BE2C (cell line): ENCODE measurements at regions not wholly inside any gene's neighbourhood (a gene's known extent, or its start where the extent isn't known, plus 50 kb on each side); places are given as distances from the start of the nearest gene placed in this dataset.
A peak's percentile ranks its signal among the peaks of the same experiment; 100 is the strongest.

Experiments
- DNase-seq: peaks from one replicate; pipeline ENCODE4 v3.0.0-alpha.2; 2020
- H3K27me3 ChIP-seq: fragments of 250-450 bp; sonication (Bioruptor Pico); 2 replicates; pipeline ENCODE4 v1.5.1; 2020; ENCODE audit warnings: mild to moderate bottlenecking
- H3K36me3 ChIP-seq: fragments of 250-450 bp; sonication (Bioruptor Pico); 2 replicates; pipeline ENCODE4 v1.5.1; 2020; ENCODE audit warnings: mild to moderate bottlenecking
- H3K4me1 ChIP-seq: fragments of 250-450 bp; sonication (Bioruptor Pico); 2 replicates; pipeline ENCODE4 v1.5.1; 2020
- H3K4me3 ChIP-seq: 2 replicates; pipeline ENCODE4 v1.5.1; 2011; ENCODE audit warnings: low read depth, low read length
- H3K9me3 ChIP-seq: fragments of 250-450 bp; sonication (Bioruptor Pico); 2 replicates; pipeline ENCODE4 v1.5.1; 2020
- TF ChIP-seq, protein P1 (sequence below): IDR thresholded peaks from 2 replicates; pipeline ENCODE4 v1.5.1; 2012; ENCODE audit warnings: mild to moderate bottlenecking, low read depth, low read length

DNA sequence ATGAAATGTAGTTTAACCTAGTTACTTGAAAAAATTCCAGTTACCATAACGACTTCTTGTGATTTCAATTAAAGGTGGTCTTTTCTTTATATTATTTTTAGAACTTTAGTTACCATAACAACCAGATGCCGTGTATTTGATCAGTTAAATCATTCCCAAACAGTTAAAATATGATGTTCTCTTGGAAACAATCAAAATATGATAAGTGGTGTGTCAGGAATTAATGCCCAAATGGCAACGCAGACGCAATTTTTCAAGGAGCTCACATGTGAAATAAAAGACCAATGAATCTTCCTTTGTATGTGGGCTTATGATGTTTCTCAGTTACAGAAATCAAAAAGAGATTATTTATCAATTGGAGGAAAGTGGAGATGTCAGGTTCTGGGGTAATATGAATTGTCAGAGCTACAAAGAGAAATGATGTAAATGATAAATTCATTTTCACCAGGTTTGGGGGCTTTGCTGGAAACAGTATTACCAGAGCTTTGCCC lies 189.1 kb upstream of the PARD3B start:
- Histone ChIP-seq H3K4me1 (peaks cover 14% of the 10 kb centered on the region), H3K36me3 (no peaks in the 10 kb centered on the region), H3K9me3 (no peaks in the 10 kb centered on the region), H3K4me3 (no peak overlapping the region), H3K27me3 (no peaks in the 10 kb centered on the region)
- DNase-seq, result no peak
- TF ChIP-seq, protein P1, sequence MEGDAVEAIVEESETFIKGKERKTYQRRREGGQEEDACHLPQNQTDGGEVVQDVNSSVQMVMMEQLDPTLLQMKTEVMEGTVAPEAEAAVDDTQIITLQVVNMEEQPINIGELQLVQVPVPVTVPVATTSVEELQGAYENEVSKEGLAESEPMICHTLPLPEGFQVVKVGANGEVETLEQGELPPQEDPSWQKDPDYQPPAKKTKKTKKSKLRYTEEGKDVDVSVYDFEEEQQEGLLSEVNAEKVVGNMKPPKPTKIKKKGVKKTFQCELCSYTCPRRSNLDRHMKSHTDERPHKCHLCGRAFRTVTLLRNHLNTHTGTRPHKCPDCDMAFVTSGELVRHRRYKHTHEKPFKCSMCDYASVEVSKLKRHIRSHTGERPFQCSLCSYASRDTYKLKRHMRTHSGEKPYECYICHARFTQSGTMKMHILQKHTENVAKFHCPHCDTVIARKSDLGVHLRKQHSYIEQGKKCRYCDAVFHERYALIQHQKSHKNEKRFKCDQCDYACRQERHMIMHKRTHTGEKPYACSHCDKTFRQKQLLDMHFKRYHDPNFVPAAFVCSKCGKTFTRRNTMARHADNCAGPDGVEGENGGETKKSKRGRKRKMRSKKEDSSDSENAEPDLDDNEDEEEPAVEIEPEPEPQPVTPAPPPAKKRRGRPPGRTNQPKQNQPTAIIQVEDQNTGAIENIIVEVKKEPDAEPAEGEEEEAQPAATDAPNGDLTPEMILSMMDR, result no peak

GRCh38 chr2:204357286-204357685 lies 188.0 kb upstream of the PARD3B start:
- Histone ChIP-seq H3K9me3 (no peaks in the 10 kb centered on the region), H3K36me3 (no peaks in the 10 kb centered on the region), H3K4me1 (peaks cover 14% of the 10 kb centered on the region), H3K4me3 (peak overlapping the region; percentile 0), H3K27me3 (no peaks in the 10 kb centered on the region)
- peak; percentile 34 for DNase-seq
- TF ChIP-seq, protein P1, result no peak

GRCh38 chr2:204359076-204359475 lies 186.2 kb upstream of the PARD3B start:
- Histone ChIP-seq H3K36me3 (no peaks in the 10 kb centered on the region), H3K27me3 (no peaks in the 10 kb centered on the region), H3K4me3 (no peak overlapping the region), H3K4me1 (peaks cover 14% of the 10 kb centered on the region), H3K9me3 (no peaks in the 10 kb centered on the region)
- DNase-seq, result no peak
- TF ChIP-seq, protein P1, result no peak

GRCh38 chr2:204360218-204361007 lies 184.9 kb upstream of the PARD3B start:
- Histone ChIP-seq H3K9me3 (no peaks in the 10 kb centered on the region), H3K27me3 (no peaks in the 10 kb centered on the region), H3K36me3 (no peaks in the 10 kb centered on the region), H3K4me1 (peaks cover 14% of the 10 kb centered on the region), H3K4me3 (no peak overlapping the region)
- TF ChIP-seq, protein P1, result no peak
- no peak for DNase-seq

- no peaks in the 10 kb centered on the region for H3K27me3 ChIP-seq
- TF ChIP-seq, protein P1, result no peak
- no peaks in the 10 kb centered on the region for H3K9me3 ChIP-seq
- H3K4me3 ChIP-seq, result no peak overlapping the region
- H3K4me1 ChIP-seq, result peaks cover 11% of the 10 kb centered on the region
- DNase-seq, result no peak
- H3K36me3 ChIP-seq, result no peaks in the 10 kb centered on the region
These were observed 183.5 kb upstream of the PARD3B start for GRCh38 chr2:204361738-204362137.

DNA sequence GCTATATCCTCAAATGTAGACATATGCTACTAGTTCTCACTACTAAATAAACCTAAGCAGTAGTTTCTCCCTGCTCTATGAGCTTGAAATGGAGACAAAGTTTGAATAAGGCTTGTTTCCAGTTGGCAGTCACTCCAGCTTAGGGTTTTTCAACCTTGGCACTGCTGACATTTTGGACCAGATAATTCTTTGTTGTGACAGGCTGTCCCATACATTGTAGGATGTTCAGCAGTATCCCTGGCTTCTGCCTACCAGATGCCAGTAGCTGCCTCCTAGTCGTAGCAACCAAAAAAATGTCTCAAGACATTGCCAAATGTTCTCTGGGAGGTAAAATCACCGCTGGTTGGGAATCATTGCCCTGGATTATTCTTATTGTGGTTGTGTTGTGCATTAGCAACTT lies 182.7 kb upstream of the PARD3B start:
- no peak overlapping the region for H3K4me3 ChIP-seq
- no peak for DNase-seq
- no peaks in the 10 kb centered on the region for H3K36me3 ChIP-seq
- H3K9me3 ChIP-seq, result no peaks in the 10 kb centered on the region
- H3K27me3 ChIP-seq, result no peaks in the 10 kb centered on the region
- TF ChIP-seq, protein P1, result no peak
- peaks cover 2% of the 10 kb centered on the region for H3K4me1 ChIP-seq
